ENCODE measurements at regions not wholly inside any gene's neighbourhood (a gene's known extent, or its start where the extent isn't known, plus 50 kb on each side); places are given as distances from the start of the nearest gene placed in this dataset.

GRCh38 chr2:12587228-12587627 lies 129.5 kb upstream of the TRIB2 start:
- TF ChIP-seq POLR2A (IDR thresholded peaks at IDR 0.05) (no peak), CTCF (IDR thresholded peaks at IDR 0.05) (no peak), POLR2AphosphoS5 (IDR thresholded peaks at IDR 0.05; ENCODE audit: insufficient read depth in 1 of 2, low read depth in 1 of 2) (no peak)
